Liver (tissue), 8 donors: ENCODE measurements at regions not wholly inside any gene's neighbourhood (a gene's known extent, or its start where the extent isn't known, plus 50 kb on each side); places are given as distances from the start of the nearest gene placed in this dataset.

Experiments used
- DNase-seq: peaks from one replicate; pipeline ENCODE4 v3.0.0-alpha.2; 2017; ENCODE audit warnings: low spot score
- H3K27ac ChIP-seq, 2 donors: one replicate each; pipeline ENCODE4 v1.7.0; 2013; ENCODE audit warnings: inconsistent platforms in 2 of 2, low read length in 2 of 2, control low read depth in 1 of 2, low read depth in 1 of 2, mild to moderate bottlenecking in 1 of 2
- H3K27me3 ChIP-seq, 4 donors: one replicate each; pipeline versions ENCODE4 v1.6.1 to v1.7.0; 2013; ENCODE audit warnings: low read length in 3 of 4, inconsistent platforms in 1 of 4, mild to moderate bottlenecking in 1 of 4, moderate library complexity in 1 of 4; ENCODE audit not compliant: control insufficient read depth in 4 of 4, insufficient read depth in 4 of 4
- H3K36me3 ChIP-seq, 4 donors: one replicate each; pipeline versions ENCODE4 v1.6.1 to v1.7.0; 2013; ENCODE audit warnings: low read length in 3 of 4, mild to moderate bottlenecking in 3 of 4, low read depth in 1 of 4, moderate library complexity in 1 of 4; ENCODE audit not compliant: control insufficient read depth in 4 of 4, insufficient read depth in 3 of 4
- H3K4me1 ChIP-seq, 4 donors: one replicate each; pipeline versions ENCODE4 v1.6.1 to v1.7.0; 2013; ENCODE audit warnings: low read length in 3 of 4, mild to moderate bottlenecking in 3 of 4, moderate library complexity in 1 of 4; ENCODE audit not compliant: control insufficient read depth in 4 of 4, insufficient read depth in 4 of 4
- H3K4me3 ChIP-seq, 3 donors: one replicate each; pipeline versions ENCODE4 v1.6.1 to v1.7.0; 2013; ENCODE audit warnings: low read length in 3 of 3, control low read depth in 1 of 3, low read depth in 1 of 3, mild to moderate bottlenecking in 1 of 3
- H3K9ac ChIP-seq, 2 donors: one replicate each; pipeline ENCODE4 v1.7.0; 2013; ENCODE audit warnings: low read length in 2 of 2, mild to moderate bottlenecking in 2 of 2, moderate library complexity in 2 of 2, control low read depth in 1 of 2, low read depth in 1 of 2
- H3K9me3 ChIP-seq, 4 donors: one replicate each; pipeline versions ENCODE4 v1.6.1 to v1.7.0; 2013; ENCODE audit warnings: low read length in 3 of 4; ENCODE audit not compliant: control insufficient read depth in 4 of 4
- ATF3 ChIP-seq: IDR thresholded peaks from 2 replicates; pipeline ENCODE4 v1.6.1; 2016; ENCODE audit warnings: antibody characterized with exemption
- CTCF ChIP-seq: fragments of 150-350 bp; IDR thresholded peaks from 2 replicates; pipeline ENCODE4 v1.5.1; 2017; ENCODE audit warnings: improper control_type of control experiment, low read depth, low read length; ENCODE audit not compliant: missing input control
- EGR1 ChIP-seq, 2 donors: IDR thresholded peaks; 2 replicates each; pipeline ENCODE4 v1.6.1; 2016 to 2018; ENCODE audit warnings: antibody characterized with exemption in 2 of 2, low read depth in 2 of 2
- FOXA1 ChIP-seq: IDR thresholded peaks from 2 replicates; pipeline ENCODE4 v1.6.1; 2016; ENCODE audit warnings: antibody characterized with exemption
- FOXA2 ChIP-seq: IDR thresholded peaks from 2 replicates; pipeline ENCODE4 v1.6.1; 2016; ENCODE audit warnings: antibody characterized with exemption
- GABPA ChIP-seq, 2 donors: IDR thresholded peaks in 1 of 2; conservative IDR thresholded peaks in 1 of 2; 2 replicates each; pipeline ENCODE4 v1.6.1; 2016; ENCODE audit warnings: antibody characterized with exemption in 2 of 2, mild to moderate bottlenecking in 1 of 2, moderate library complexity in 1 of 2
- HNF4A ChIP-seq, 2 donors: conservative IDR thresholded peaks; 2 replicates each; pipeline ENCODE4 v1.6.1; 2016; ENCODE audit warnings: antibody characterized with exemption in 2 of 2, mild to moderate bottlenecking in 2 of 2
- HNF4G ChIP-seq: IDR thresholded peaks from 2 replicates; pipeline ENCODE4 v1.6.1; 2016; ENCODE audit warnings: antibody characterized with exemption
- JUND ChIP-seq, 2 donors: IDR thresholded peaks; 2 replicates each; pipeline ENCODE4 v1.6.1; 2016; ENCODE audit warnings: antibody characterized with exemption in 2 of 2
- MAX ChIP-seq: IDR thresholded peaks from 2 replicates; pipeline ENCODE4 v1.6.1; 2016; ENCODE audit warnings: antibody characterized with exemption
- NR2F2 ChIP-seq: IDR thresholded peaks from 2 replicates; pipeline ENCODE4 v1.6.1; 2016; ENCODE audit warnings: antibody characterized with exemption
- RAD21 ChIP-seq, 2 donors: IDR thresholded peaks; 2 replicates each; pipeline ENCODE4 v1.6.1; 2016; ENCODE audit warnings: antibody characterized with exemption in 2 of 2, mild to moderate bottlenecking in 2 of 2
- REST ChIP-seq: IDR thresholded peaks from 2 replicates; pipeline ENCODE4 v1.6.1; 2016; ENCODE audit warnings: antibody characterized with exemption, mild to moderate bottlenecking
- RXRA ChIP-seq, 2 donors: IDR thresholded peaks; 2 replicates each; pipeline ENCODE4 v1.6.1; 2017 to 2018; ENCODE audit warnings: antibody characterized with exemption in 2 of 2, mild to moderate bottlenecking in 1 of 2
- SP1 ChIP-seq: IDR thresholded peaks from 2 replicates; pipeline ENCODE4 v1.6.1; 2018; ENCODE audit warnings: antibody characterized with exemption, mild to moderate bottlenecking
- TAF1 ChIP-seq: conservative IDR thresholded peaks from 2 replicates; pipeline ENCODE4 v1.6.1; 2016; ENCODE audit warnings: antibody characterized with exemption, mild to moderate bottlenecking
- YY1 ChIP-seq: IDR thresholded peaks from 2 replicates; pipeline ENCODE4 v1.6.1; 2016; ENCODE audit warnings: antibody characterized with exemption, mild to moderate bottlenecking
- ZBTB33 ChIP-seq: IDR thresholded peaks from 2 replicates; pipeline ENCODE4 v1.6.1; 2016; ENCODE audit warnings: antibody characterized with exemption
- WGBS: extraction: QIAGEN DNeasy Blood & Tissue Kit; methylation state at CpG from one replicate; pipeline ENCODE4 v1.1.7; 2013; 5-methylcytosine and 5-hydroxymethylcytosine counted together
- donor health status: healthy.
- donor health status: healthy.
- donor health status: healthy.
- donor health status: healthy.
- donor health status: healthy.

GRCh38 chr9:89757776-89758528, 153.1 kb downstream of the GADD45G start:
- H3K4me1 ChIP-seq: peaks cover 18 to 47% (median 31%) of the 10 kb centered on the region in 4 donors
- no peak for DNase-seq
- WGBS: 89% methylated on average over 12 of the region's 12 CpGs

GRCh38 chr9:89759572-89759971, 154.8 kb downstream of the GADD45G start:
- WGBS: 81% methylated on average over 9 of the region's 9 CpGs
- TF ChIP-seq HNF4A (conservative IDR thresholded peaks at IDR 0.05) (no peak), YY1 (no peak), FOXA1 (no peak), JUND (IDR thresholded peaks at IDR 0.05) (no peak), RXRA (IDR thresholded peaks at IDR 0.05) (no peak), MAX (no peak), CTCF (no peak), EGR1 (IDR thresholded peaks at IDR 0.05; ENCODE audit: low read depth in 2 of 2) (no peak), ATF3 (no peak), TAF1 (no peak), HNF4G (no peak), SP1 (no peak), NR2F2 (no peak), ZBTB33 (no peak), RAD21 (IDR thresholded peaks at IDR 0.05) (no peak), GABPA (IDR thresholded peaks at IDR 0.05 in 1 of 2, conservative IDR thresholded peaks at IDR 0.05 in 1 of 2) (no peak), REST (no peak), FOXA2 (no peak)
- no peaks in the 10 kb centered on the region for H3K9me3 ChIP-seq
- no peak overlapping the region for H3K4me3 ChIP-seq
- no peak for DNase-seq
- no peak overlapping the region for H3K27ac ChIP-seq
- no peaks in the 10 kb centered on the region for H3K36me3 ChIP-seq
- peaks cover 18 to 43% (median 29%) of the 10 kb centered on the region in 4 donors for H3K4me1 ChIP-seq
- no peaks in the 10 kb centered on the region for H3K27me3 ChIP-seq
- no peak overlapping the region for H3K9ac ChIP-seq

More at GRCh38 chr9:89757776-89758528, 153.1 kb downstream of the GADD45G start:
- Histone ChIP-seq H3K9ac (no peak overlapping the region), H3K27ac (no peak overlapping the region), H3K27me3 (no peaks in the 10 kb centered on the region), H3K4me3 (no peak overlapping the region), H3K36me3 (no peaks in the 10 kb centered on the region), H3K9me3 (no peaks in the 10 kb centered on the region)
- no peak for TF ChIP-seq NR2F2
- TF ChIP-seq ATF3: no peak
- no peak for TF ChIP-seq YY1
- no peak for TF ChIP-seq HNF4G
- TF ChIP-seq HNF4A (conservative IDR thresholded peaks at IDR 0.05): no peak
